A673 (cell line): ENCODE measurements at regions not wholly inside any gene's neighbourhood (a gene's known extent, or its start where the extent isn't known, plus 50 kb on each side); places are given as distances from the start of the nearest gene placed in this dataset.

ENCODE experiments used
- EZH2 ChIP-seq: fragments of 200-600 bp; sonication (generic); IDR thresholded peaks from 2 replicates; pipeline ENCODE4 v1.6.1; 2017; ENCODE audit warnings: borderline replicate concordance, low read depth, mild to moderate bottlenecking, mixed read lengths, antibody characterized with exemption, low read length; ENCODE audit not compliant: poor library complexity, severe bottlenecking
- TF ChIP-seq, protein P1 (sequence below): fragments of 300-800, 200-600 bp; sonication (generic); conservative IDR thresholded peaks from 2 replicates; pipeline ENCODE4 v1.5.1; 2017; ENCODE audit warnings: low read depth, mild to moderate bottlenecking, antibody characterized with exemption, low read length, moderate library complexity, mixed read lengths

DNA sequence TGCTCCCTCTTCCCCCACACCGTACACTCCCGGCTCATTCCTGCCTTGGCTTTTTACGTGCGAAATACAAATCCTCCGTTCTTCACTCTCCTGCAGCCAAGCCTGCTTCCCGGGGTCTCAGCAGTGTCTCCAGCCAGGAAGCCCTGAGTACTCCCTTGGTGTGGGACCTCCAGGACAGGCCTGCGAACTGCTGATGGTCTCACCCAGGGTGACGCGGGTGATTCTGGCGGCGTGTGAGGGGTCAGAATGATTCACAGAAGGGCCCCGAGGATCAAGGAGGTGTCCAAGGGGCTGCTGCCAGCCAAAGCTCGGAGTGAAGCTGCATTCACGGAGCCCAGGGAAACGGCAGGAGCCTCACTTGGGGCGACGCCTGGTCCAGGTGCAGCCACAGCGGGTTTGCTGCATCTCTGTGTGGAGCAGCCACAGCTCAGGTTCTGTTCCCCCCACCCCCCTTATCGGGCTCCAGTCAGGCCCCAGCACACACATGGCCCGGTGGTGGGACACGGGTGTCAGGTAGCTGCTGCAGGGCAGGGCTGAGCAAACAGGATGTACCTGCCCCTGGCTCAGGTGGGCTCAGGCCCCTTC, 337.7 kb upstream of the MYT1L start:
- TF ChIP-seq, protein P1, sequence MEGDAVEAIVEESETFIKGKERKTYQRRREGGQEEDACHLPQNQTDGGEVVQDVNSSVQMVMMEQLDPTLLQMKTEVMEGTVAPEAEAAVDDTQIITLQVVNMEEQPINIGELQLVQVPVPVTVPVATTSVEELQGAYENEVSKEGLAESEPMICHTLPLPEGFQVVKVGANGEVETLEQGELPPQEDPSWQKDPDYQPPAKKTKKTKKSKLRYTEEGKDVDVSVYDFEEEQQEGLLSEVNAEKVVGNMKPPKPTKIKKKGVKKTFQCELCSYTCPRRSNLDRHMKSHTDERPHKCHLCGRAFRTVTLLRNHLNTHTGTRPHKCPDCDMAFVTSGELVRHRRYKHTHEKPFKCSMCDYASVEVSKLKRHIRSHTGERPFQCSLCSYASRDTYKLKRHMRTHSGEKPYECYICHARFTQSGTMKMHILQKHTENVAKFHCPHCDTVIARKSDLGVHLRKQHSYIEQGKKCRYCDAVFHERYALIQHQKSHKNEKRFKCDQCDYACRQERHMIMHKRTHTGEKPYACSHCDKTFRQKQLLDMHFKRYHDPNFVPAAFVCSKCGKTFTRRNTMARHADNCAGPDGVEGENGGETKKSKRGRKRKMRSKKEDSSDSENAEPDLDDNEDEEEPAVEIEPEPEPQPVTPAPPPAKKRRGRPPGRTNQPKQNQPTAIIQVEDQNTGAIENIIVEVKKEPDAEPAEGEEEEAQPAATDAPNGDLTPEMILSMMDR, result no peak
- TF ChIP-seq EZH2, result no peak
